Stimulated activated CD8-positive, alpha-beta memory T cell treated with anti-CD3 and anti-CD28 coated beads, Interleukin-4, amount 100 ng/mL, for 4 hours (primary cell): ENCODE measurements at regions not wholly inside any gene's neighbourhood (a gene's known extent, or its start where the extent isn't known, plus 50 kb on each side); places are given as distances from the start of the nearest gene placed in this dataset.

Source experiments
- DNase-seq, 2 donors: peaks; one replicate each; pipeline ENCODE4 v3.0.0-alpha.2; 2020; ENCODE audit warnings: low read depth in 2 of 2, low spot score in 1 of 2

GRCh38 chr21:29441651-29442050 is 142.9 kb downstream of the BACH1 start:
- DNase-seq, result no peak

GRCh38 chr21:29443411-29444010 is 144.8 kb downstream of the BACH1 start:
- DNase-seq, result no peak

- no peak for DNase-seq
These were observed 150.0 kb downstream of the BACH1 start for GRCh38 chr21:29448766-29449165.

- no peak for DNase-seq
These were observed 150.7 kb downstream of the BACH1 start for GRCh38 chr21:29449306-29449950.

GRCh38 chr21:29450058-29450457 is 151.3 kb downstream of the BACH1 start:
- DNase-seq, result no peak

GRCh38 chr21:29453511-29453910 is 154.8 kb downstream of the BACH1 start:
- DNase-seq, result no peak

- DNase-seq, result no peak
These were observed 155.5 kb downstream of the BACH1 start for GRCh38 chr21:29454179-29454578.

- no peak for DNase-seq
These were observed 163.8 kb downstream of the BACH1 start for GRCh38 chr21:29462479-29462878.

GRCh38 chr21:29465546-29465945 is 166.8 kb downstream of the BACH1 start:
- DNase-seq, result no peak

GRCh38 chr21:29466532-29466931 is 167.8 kb downstream of the BACH1 start:
- DNase-seq, result no peak

GRCh38 chr21:29470397-29470796 is 171.7 kb downstream of the BACH1 start:
- DNase-seq, result no peak

GRCh38 chr21:29473808-29474207 is 175.1 kb downstream of the BACH1 start:
- DNase-seq, result no peak

GRCh38 chr21:29475329-29475728 is 176.6 kb downstream of the BACH1 start:
- DNase-seq, result no peak

- DNase-seq, result no peak
These were observed 178.6 kb downstream of the BACH1 start for GRCh38 chr21:29477347-29477746.

GRCh38 chr21:29477941-29478340 is 179.2 kb downstream of the BACH1 start:
- no peak for DNase-seq

- DNase-seq, result no peak
These were observed 182.4 kb downstream of the BACH1 start for GRCh38 chr21:29481081-29481480.

- no peak for DNase-seq
These were observed 182.9 kb downstream of the BACH1 start for GRCh38 chr21:29481641-29482040.

- no peak for DNase-seq
These were observed 187.6 kb downstream of the BACH1 start for GRCh38 chr21:29486306-29486807.
